A549 (cell line): ENCODE measurements at regions not wholly inside any gene's neighbourhood (a gene's known extent, or its start where the extent isn't known, plus 50 kb on each side); places are given as distances from the start of the nearest gene placed in this dataset.

Experiments used
- CHD4 ChIP-seq: fragments of 200-600 bp; sonication (generic); IDR thresholded peaks from 2 replicates; pipeline ENCODE4 v1.6.1; 2016; ENCODE audit warnings: antibody characterized with exemption, mild to moderate bottlenecking, borderline replicate concordance
- EHMT2 ChIP-seq: fragments of 200-600 bp; sonication (generic); IDR thresholded peaks from 2 replicates; pipeline ENCODE4 v1.6.1; 2016; ENCODE audit warnings: antibody characterized with exemption, low read depth, mild to moderate bottlenecking, moderate library complexity
- EP300 ChIP-seq, 2 experiments: fragments of >200 bp; sonication (Bioruptor Twin); formaldehyde crosslinking; IDR thresholded peaks; 2 replicates in 1 of 2; 3 replicates in 1 of 2; pipeline ENCODE4 v1.6.1; 2016 to 2017
- GATA3 ChIP-seq: IDR thresholded peaks from 2 replicates; pipeline ENCODE4 v1.6.1; 2012; ENCODE audit warnings: borderline replicate concordance
- MAFK ChIP-seq: fragments of 450-650 bp; IDR thresholded peaks from 2 replicates; pipeline ENCODE4 v1.6.1; 2014; ENCODE audit not compliant: partially characterized antibody
- NR3C1 ChIP-seq: fragments of >200 bp; sonication (Bioruptor Twin); formaldehyde crosslinking; IDR thresholded peaks from 3 replicates; pipeline ENCODE4 v1.6.1; 2017
- POLR2A ChIP-seq: IDR thresholded peaks from 2 replicates; pipeline ENCODE4 v1.6.1; 2012; ENCODE audit warnings: mild to moderate bottlenecking, low read length
- POLR2AphosphoS2 ChIP-seq: conservative IDR thresholded peaks from 2 replicates; pipeline ENCODE4 v1.6.1; 2012; ENCODE audit warnings: low read length, improper control_type of control experiment, inconsistent platforms
- RAD21 ChIP-seq, 2 experiments: fragments of >200 bp in 1 of 2; sonication (Bioruptor Twin) in 1 of 2; formaldehyde crosslinking in 1 of 2; IDR thresholded peaks in 1 of 2; conservative IDR thresholded peaks in 1 of 2; 2 replicates in 1 of 2; 3 replicates in 1 of 2; pipeline ENCODE4 v1.6.1; 2012 to 2018; ENCODE audit warnings: inconsistent platforms in 1 of 2
- RCOR1 ChIP-seq: fragments of 150-350 bp; IDR thresholded peaks from 2 replicates; pipeline ENCODE4 v1.6.1; 2014; ENCODE audit warnings: antibody characterized with exemption, low read length, low read depth
- SMC3 ChIP-seq: fragments of >200 bp; sonication (Bioruptor Twin); formaldehyde crosslinking; IDR thresholded peaks from 3 replicates; pipeline ENCODE4 v1.6.1; 2018; ENCODE audit warnings: inconsistent platforms
- TF ChIP-seq, protein P1 (sequence below): fragments of >200 bp; sonication (Bioruptor Twin); formaldehyde crosslinking; IDR thresholded peaks from 3 replicates; pipeline ENCODE4 v1.5.1; 2016
- TF ChIP-seq, protein P2 (sequence below): IDR thresholded peaks from 2 replicates; pipeline ENCODE4 v1.6.1; 2012

DNA sequence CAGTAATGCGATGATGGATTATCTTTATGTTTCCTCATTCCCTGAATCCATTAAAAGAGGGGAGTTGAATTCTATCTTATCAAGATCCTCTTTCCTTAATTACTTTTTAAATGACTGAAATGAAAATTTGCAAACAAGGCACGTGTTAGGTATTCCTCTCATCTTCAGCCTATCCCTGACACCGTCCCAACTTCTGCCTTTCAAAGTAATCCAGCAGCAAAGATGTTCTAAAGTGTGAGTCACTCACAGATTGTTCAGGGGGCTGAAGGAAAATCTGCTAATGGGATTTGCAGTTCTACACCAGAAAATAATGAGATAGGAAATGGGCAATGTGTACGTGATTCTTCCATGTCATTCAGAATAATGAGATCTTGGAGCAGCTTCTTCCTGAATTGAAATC is 403.0 kb downstream of the ARHGEF28 start:
- TF ChIP-seq, protein P1, sequence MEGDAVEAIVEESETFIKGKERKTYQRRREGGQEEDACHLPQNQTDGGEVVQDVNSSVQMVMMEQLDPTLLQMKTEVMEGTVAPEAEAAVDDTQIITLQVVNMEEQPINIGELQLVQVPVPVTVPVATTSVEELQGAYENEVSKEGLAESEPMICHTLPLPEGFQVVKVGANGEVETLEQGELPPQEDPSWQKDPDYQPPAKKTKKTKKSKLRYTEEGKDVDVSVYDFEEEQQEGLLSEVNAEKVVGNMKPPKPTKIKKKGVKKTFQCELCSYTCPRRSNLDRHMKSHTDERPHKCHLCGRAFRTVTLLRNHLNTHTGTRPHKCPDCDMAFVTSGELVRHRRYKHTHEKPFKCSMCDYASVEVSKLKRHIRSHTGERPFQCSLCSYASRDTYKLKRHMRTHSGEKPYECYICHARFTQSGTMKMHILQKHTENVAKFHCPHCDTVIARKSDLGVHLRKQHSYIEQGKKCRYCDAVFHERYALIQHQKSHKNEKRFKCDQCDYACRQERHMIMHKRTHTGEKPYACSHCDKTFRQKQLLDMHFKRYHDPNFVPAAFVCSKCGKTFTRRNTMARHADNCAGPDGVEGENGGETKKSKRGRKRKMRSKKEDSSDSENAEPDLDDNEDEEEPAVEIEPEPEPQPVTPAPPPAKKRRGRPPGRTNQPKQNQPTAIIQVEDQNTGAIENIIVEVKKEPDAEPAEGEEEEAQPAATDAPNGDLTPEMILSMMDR: no peak
- TF ChIP-seq RCOR1 (no peak), SMC3 (no peak), RAD21 (conservative IDR thresholded peaks at IDR 0.05 in 1 of 2, IDR thresholded peaks at IDR 0.05 in 1 of 2) (no peak), CHD4 (no peak), POLR2AphosphoS2 (no peak), POLR2A (no peak), EP300 (IDR thresholded peaks at IDR 0.05) (no peak), GATA3 (no peak), NR3C1 (no peak), MAFK (no peak), EHMT2 (no peak)
- TF ChIP-seq, protein P2, sequence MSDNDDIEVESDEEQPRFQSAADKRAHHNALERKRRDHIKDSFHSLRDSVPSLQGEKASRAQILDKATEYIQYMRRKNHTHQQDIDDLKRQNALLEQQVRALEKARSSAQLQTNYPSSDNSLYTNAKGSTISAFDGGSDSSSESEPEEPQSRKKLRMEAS: no peak
